ENCODE measurements at regions not wholly inside any gene's neighbourhood (a gene's known extent, or its start where the extent isn't known, plus 50 kb on each side); places are given as distances from the start of the nearest gene placed in this dataset.
"Not testable (repeated sequence)": the region's sequence is repeated elsewhere in the genome, so short reads cannot be mapped to it uniquely, and the experiment has no call there.

- no peak for ATAC-seq
- DNase-seq (ENCODE audit: low spot score in 2 of 2): no peak
- peaks cover 3 to 5% of the 10 kb centered on the region in 2 donors for H3K9me3 Mint-ChIP-seq
- no peaks in the 10 kb centered on the region for H3K36me3 Mint-ChIP-seq
- H3K27ac Mint-ChIP-seq: no peak overlapping the region
Measured at GRCh38 chr18:56294484-56295183, 343.8 kb downstream of the TXNL1 start.

GRCh38 chr18:56291294-56291693, 347.1 kb downstream of the TXNL1 start:
- no peaks in the 10 kb centered on the region for H3K36me3 Mint-ChIP-seq
- no peak for ATAC-seq
- H3K9me3 Mint-ChIP-seq: peaks cover 8 to 9% of the 10 kb centered on the region in 2 donors
- no peak for DNase-seq (ENCODE audit: low spot score in 2 of 2)
- H3K27ac Mint-ChIP-seq: no peak overlapping the region

DNA sequence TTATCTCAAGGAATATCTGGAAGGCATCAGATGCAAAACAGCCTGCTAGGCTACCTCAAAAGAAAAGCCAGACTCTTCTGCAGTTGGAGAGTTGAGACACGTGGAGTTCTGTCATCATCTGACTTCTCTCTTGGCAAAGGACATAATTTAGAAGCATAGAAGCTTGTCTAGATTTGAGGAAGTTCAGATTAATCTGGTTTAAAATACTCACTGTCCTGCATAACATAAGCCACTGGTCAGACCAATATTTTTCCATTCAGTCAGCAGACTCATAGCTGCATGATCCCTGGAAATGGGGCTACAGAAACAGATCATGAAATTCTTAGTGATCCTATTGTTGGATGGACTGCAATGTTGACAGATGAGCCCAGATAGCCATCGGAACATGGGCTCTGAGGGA, 349.0 kb downstream of the TXNL1 start:
- H3K27ac Mint-ChIP-seq: no peak overlapping the region

DNA sequence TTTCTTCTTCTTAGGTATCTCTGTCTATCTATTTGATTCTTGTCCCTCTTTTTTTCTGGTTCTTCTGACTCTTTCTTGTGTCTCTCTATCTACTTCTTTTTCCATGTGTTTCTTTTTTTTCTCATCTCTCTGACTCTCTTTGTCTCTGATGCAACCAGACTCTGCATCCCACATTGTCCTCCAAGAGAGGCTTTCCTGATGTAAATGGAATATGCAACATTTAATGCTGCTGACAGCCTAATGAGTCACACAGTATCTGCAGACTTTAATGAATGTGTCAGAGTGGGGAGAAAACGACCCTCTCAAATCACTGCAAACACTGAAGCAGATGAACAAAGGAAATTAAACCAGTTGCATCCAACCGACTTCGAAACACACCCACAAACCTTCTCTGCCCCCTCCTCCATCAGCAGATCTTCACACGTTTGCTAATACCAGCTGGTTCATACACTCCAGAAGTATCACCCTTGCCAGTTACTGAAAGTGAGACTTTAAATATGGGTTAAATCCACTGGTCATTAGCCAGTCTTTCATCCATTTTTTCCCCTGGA, 351.5 kb downstream of the TXNL1 start:
- Mint-ChIP-seq H3K9me3 (peaks cover 4 to 14% of the 10 kb centered on the region in 2 donors), H3K36me3 (no peaks in the 10 kb centered on the region), H3K27ac (no peak overlapping the region)
- DNase-seq (ENCODE audit: low spot score in 2 of 2): no peak
- no peak for ATAC-seq

More for the DNA sequence above, 349.0 kb downstream of the TXNL1 start:
- DNase-seq (ENCODE audit: low spot score in 2 of 2): no peak
- peaks cover 9 to 13% of the 10 kb centered on the region in 2 donors for H3K9me3 Mint-ChIP-seq
- no peaks in the 10 kb centered on the region for H3K36me3 Mint-ChIP-seq
- no peak for ATAC-seq

- Mint-ChIP-seq H3K27ac (no peak overlapping the region), H3K36me3 (no peaks in the 10 kb centered on the region), H3K9me3 (peaks cover 4 to 14% of the 10 kb centered on the region in 2 donors)
- ATAC-seq (no peak), DNase-seq (ENCODE audit: low spot score in 2 of 2) (no peak)
Measured at GRCh38 chr18:56285387-56286065, 352.9 kb downstream of the TXNL1 start.

- Mint-ChIP-seq H3K9me3 (peaks cover 4 to 23% of the 10 kb centered on the region in 2 donors), H3K27ac (no peak overlapping the region), H3K36me3 (no peaks in the 10 kb centered on the region)
- ATAC-seq (no peak), DNase-seq (ENCODE audit: low spot score in 2 of 2) (no peak)
Measured at GRCh38 chr18:56284319-56284718, 354.1 kb downstream of the TXNL1 start.

DNA sequence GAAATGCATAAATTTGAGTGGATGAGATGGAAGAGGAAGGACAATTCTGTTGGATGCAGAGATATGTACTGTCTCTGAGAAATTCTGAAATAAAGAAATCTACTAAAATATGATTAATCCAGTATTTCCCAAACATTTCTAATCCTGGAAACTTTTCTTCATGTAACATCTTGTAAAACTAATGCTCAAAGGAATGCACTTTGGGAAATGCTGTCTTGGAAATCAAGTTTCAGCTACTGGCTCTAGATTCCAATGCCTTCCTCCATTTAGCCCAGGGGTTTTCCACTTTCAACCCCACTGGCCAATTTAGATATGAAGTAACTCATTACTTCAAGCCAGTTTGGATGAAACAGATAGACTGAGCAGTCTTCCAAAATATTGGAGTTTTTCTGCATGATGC, 355.1 kb downstream of the TXNL1 start:
- ATAC-seq (no peak), DNase-seq (ENCODE audit: low spot score in 2 of 2) (no peak)
- Mint-ChIP-seq H3K9me3 (peaks cover 4 to 23% of the 10 kb centered on the region in 2 donors), H3K36me3 (no peaks in the 10 kb centered on the region), H3K27ac (no peak overlapping the region)

DNA sequence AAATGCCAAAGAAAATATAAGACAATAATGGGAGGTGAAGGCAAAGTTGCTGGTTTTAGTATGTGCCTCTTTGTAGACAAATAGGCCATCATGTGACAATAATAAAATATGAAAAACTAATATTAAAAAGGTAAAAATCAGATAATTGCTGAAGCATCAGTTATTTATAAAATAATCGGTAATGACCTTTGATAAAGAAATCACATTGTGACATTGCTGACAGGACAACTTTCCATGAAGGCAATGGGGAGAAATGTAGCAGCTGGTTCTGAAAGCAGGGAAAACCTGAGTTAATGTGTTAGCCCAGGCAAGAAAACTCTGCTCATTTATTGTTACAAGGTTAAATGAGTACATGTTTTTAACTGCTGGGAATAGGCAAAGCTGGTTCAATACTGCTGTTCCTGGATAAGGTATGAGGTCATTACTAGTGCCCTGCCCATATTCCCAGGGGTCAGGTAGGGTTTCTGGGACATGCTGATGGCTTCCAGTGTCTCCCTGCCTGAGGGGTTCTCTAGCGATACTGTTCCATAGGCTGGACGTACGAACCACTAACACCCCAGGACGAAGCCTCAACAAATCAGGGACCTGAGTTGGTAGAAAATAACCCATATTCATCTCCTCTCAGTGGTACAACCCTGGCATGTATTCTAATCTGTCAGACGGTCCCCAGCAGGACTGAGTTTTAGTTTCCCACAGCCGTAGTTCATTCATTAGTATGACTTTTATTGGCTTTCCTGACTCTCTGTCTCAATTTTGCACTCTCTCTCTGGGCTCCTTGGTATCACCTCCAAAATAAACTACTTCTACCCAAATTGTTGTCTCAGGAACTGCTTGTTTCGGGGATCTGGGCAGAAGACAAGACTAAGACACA, 355.9 kb downstream of the TXNL1 start:
- Mint-ChIP-seq H3K27ac (no peak overlapping the region), H3K9me3 (peaks cover 4 to 23% of the 10 kb centered on the region in 2 donors), H3K36me3 (no peaks in the 10 kb centered on the region)
- DNase-seq (ENCODE audit: low spot score in 2 of 2): no peak
- ATAC-seq: no peak

- not testable (repeated sequence) for H3K27ac Mint-ChIP-seq; H3K36me3 Mint-ChIP-seq; DNase-seq (ENCODE audit: low spot score in 2 of 2); ATAC-seq
- peaks cover 0 to 16% of the 10 kb centered on the region in 2 donors for H3K9me3 Mint-ChIP-seq
Measured at GRCh38 chr18:56279816-56280215, 358.6 kb downstream of the TXNL1 start.

DNA sequence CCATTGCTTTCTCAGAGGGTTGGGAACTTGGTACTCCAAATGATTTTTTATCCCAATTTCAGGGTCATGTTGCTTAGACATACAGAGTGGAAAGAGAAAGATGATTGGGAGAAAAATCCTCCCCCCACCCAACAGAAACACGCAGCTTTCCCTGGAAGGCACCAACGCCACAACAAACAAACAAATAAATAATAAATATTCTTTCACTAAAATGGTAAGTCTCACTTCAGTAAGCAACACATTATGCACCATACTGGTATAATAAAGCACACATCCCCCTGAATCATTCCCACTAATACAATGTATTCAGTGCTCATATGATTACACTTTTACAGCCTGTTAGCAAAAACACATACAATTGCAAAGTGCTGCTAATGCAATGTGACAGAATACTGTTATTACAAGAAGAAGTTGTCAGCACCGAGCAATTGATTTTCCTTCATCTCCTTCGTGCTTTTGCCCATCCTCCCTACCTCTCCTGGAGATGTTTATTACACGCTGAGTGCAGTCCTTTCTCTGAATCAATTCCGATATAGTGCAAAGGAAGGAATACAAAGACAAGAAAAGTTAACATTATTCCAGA, 359.9 kb downstream of the TXNL1 start:
- no peak for ATAC-seq
- no peaks in the 10 kb centered on the region for H3K36me3 Mint-ChIP-seq

DNA sequence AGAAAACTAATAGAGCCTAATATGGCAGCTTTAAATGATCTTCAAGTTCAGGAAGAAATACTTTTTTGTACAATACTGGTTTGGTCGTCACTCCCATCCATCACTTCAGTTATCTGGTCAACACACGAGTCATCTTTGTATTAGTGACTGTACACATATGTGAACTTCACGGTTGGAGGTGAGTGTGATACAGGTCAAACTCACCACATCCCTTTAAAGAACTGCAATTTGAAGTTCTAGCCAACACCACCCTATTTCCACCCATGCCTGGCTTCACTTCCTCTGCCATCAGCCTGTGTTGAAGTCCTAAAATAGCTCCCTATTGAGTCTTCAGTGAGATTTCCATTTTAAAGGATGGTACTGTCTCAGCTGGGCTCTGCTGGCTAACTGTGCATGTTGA, 361.9 kb downstream of the TXNL1 start:
- ATAC-seq (no peak), DNase-seq (ENCODE audit: low spot score in 2 of 2) (no peak)
- no peaks in the 10 kb centered on the region for H3K36me3 Mint-ChIP-seq
- H3K27ac Mint-ChIP-seq: no peak overlapping the region
- peaks cover 0 to 9% of the 10 kb centered on the region in 2 donors for H3K9me3 Mint-ChIP-seq

More for the DNA sequence above, 359.9 kb downstream of the TXNL1 start:
- Mint-ChIP-seq H3K9me3 (peaks cover 0 to 13% of the 10 kb centered on the region in 2 donors), H3K27ac (no peak overlapping the region)
- DNase-seq (ENCODE audit: low spot score in 2 of 2): no peak

DNA sequence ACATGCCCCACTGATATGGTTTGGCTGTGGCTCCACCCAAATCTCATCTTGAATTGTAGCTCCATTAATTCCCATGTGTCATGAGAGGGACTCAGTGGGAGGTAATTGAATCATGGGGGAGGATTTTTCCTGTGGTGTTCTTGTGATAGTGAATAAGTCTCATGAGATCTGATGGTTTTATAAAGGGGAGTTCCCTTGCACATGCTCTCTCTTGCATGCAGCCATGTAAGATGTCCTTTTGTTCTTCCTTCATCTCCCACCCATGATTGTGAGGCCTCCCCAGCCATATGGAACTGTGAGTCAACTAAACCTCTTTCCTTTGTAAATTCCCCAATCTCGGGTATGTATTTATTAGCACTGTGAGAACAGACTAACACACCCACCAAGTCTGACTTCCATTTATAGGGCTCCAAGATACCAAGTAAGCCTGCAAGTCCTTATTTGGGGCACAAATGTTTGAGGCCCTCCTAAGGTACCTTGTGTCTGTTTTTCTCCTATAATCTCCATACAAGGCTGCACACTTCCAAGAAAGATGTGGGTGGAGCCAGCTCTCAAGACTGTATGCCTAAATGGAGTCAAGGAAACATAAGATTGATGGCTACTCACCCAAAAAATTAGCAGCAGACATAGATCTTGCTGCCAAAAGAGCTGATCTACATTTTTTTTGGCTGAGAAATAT, 364.7 kb downstream of the TXNL1 start:
- peaks cover 0 to 3% of the 10 kb centered on the region in 2 donors for H3K9me3 Mint-ChIP-seq
- H3K27ac Mint-ChIP-seq: no peak overlapping the region
- no peak for ATAC-seq
- H3K36me3 Mint-ChIP-seq: no peaks in the 10 kb centered on the region
- no peak for DNase-seq (ENCODE audit: low spot score in 2 of 2)

- Mint-ChIP-seq H3K27ac (no peak overlapping the region), H3K9me3 (peaks cover 3 to 5% of the 10 kb centered on the region in 2 donors), H3K36me3 (no peaks in the 10 kb centered on the region)
- ATAC-seq (no peak), DNase-seq (ENCODE audit: low spot score in 2 of 2) (no peak)
Measured at GRCh38 chr18:56270671-56271250, 367.6 kb downstream of the TXNL1 start.

DNA sequence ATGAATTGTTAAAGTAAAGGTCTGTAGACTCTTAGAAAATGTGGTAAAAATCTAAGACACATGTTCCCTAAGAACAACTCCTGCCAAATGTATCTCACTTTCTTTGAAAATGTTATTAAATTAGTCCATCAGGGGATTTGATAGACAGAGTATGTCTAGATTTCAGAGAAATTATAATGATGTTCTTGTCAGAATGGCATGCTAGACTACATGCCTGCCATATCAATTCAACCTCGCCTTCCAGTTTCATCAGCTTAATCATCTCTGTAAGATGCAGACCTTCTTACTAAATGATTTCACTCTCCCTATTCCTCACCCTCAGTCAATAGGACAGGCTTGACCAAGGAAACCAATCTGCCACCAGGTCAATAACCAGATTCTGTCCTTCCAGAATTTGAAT, 368.4 kb downstream of the TXNL1 start:
- H3K36me3 Mint-ChIP-seq: no peaks in the 10 kb centered on the region
- H3K27ac Mint-ChIP-seq: no peak overlapping the region
- peaks cover 3 to 5% of the 10 kb centered on the region in 2 donors for H3K9me3 Mint-ChIP-seq
- ATAC-seq: no peak
- no peak for DNase-seq (ENCODE audit: low spot score in 2 of 2)

DNA sequence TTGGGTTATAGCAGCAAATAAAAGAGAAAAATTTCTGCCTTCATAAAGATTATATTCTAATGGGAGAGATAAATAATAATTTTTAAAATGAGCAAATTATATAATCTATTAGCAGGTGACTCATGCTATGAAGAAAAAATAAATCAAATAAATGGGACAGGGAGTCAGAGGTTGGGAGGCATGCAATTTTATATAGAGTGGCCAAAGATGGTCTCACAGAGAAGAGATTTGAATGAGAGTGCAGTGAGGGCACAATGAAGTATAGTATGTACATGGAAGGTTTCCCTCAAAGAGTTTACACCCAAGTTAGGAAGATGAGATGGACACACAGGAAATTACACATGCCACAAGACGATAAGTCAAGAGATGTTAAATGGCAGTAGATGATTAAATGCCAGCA, 369.4 kb downstream of the TXNL1 start:
- H3K36me3 Mint-ChIP-seq: no peaks in the 10 kb centered on the region
- no peak for ATAC-seq
- no peak overlapping the region for H3K27ac Mint-ChIP-seq
- H3K9me3 Mint-ChIP-seq: peaks cover 3 to 5% of the 10 kb centered on the region in 2 donors
- no peak for DNase-seq (ENCODE audit: low spot score in 2 of 2)

GRCh38 chr18:56267334-56267733, 371.1 kb downstream of the TXNL1 start:
- DNase-seq (ENCODE audit: low spot score in 2 of 2): no peak
- H3K9me3 Mint-ChIP-seq: peaks cover 3 to 5% of the 10 kb centered on the region in 2 donors
- H3K27ac Mint-ChIP-seq: no peak overlapping the region
- no peaks in the 10 kb centered on the region for H3K36me3 Mint-ChIP-seq
- no peak for ATAC-seq
